NCI-H526 (cell line): ENCODE measurements at regions not wholly inside any gene's neighbourhood (a gene's known extent, or its start where the extent isn't known, plus 50 kb on each side); places are given as distances from the start of the nearest gene placed in this dataset.

Experiments
- DNase-seq, 2 experiments: peaks; one replicate each; lab custom pipeline; 2025; lab: John Stamatoyannopoulos, UW

- DNase-seq, result no peak
Observed at GRCh38 chr18:39521164-39521563, 1955.6 kb upstream of the CELF4 start.

GRCh38 chr18:39519741-39520140 lies 1954.1 kb upstream of the CELF4 start:
- no peak for DNase-seq

- no peak for DNase-seq
Observed at GRCh38 chr18:39515299-39515698, 1949.7 kb upstream of the CELF4 start.

GRCh38 chr18:39513186-39513585 lies 1947.6 kb upstream of the CELF4 start:
- no peak for DNase-seq

- no peak for DNase-seq
Observed at GRCh38 chr18:39506581-39507330, 1941.2 kb upstream of the CELF4 start.

- DNase-seq, result peak in 1 of 2 experiments; percentile 14
Observed at GRCh38 chr18:39500306-39500705, 1934.7 kb upstream of the CELF4 start.

GRCh38 chr18:39497821-39498220 lies 1932.2 kb upstream of the CELF4 start:
- DNase-seq, result no peak

GRCh38 chr18:39496986-39497385 lies 1931.4 kb upstream of the CELF4 start:
- DNase-seq, result no peak

- no peak for DNase-seq
Observed at GRCh38 chr18:39494211-39494896, 1928.8 kb upstream of the CELF4 start.

GRCh38 chr18:39491408-39491807 lies 1925.8 kb upstream of the CELF4 start:
- DNase-seq, result no peak

GRCh38 chr18:39489431-39489830 lies 1923.8 kb upstream of the CELF4 start:
- DNase-seq, result no peak

GRCh38 chr18:39487932-39488331 lies 1922.3 kb upstream of the CELF4 start:
- DNase-seq, result peak; percentile 75 to 87

- DNase-seq, result no peak
Observed at GRCh38 chr18:39486268-39486667, 1920.7 kb upstream of the CELF4 start.

- no peak for DNase-seq
Observed at GRCh38 chr18:39485696-39486095, 1920.1 kb upstream of the CELF4 start.

GRCh38 chr18:39481281-39481680 lies 1915.7 kb upstream of the CELF4 start:
- DNase-seq, result no peak

GRCh38 chr18:39480494-39481195 lies 1915.0 kb upstream of the CELF4 start:
- DNase-seq, result no peak

GRCh38 chr18:39464006-39464405 lies 1898.4 kb upstream of the CELF4 start:
- no peak for DNase-seq

- no peak for DNase-seq
Observed at GRCh38 chr18:39462436-39462835, 1896.8 kb upstream of the CELF4 start.

- DNase-seq, result no peak
Observed at GRCh38 chr18:39460136-39460535, 1894.5 kb upstream of the CELF4 start.

GRCh38 chr18:39455285-39455684 lies 1889.7 kb upstream of the CELF4 start:
- DNase-seq, result no peak

- no peak for DNase-seq
Observed at GRCh38 chr18:39454866-39455265, 1889.3 kb upstream of the CELF4 start.

GRCh38 chr18:39453882-39454281 lies 1888.3 kb upstream of the CELF4 start:
- DNase-seq, result no peak

GRCh38 chr18:39453356-39453755 lies 1887.8 kb upstream of the CELF4 start:
- DNase-seq, result no peak
